HepG2 (cell line): ENCODE measurements at regions not wholly inside any gene's neighbourhood (a gene's known extent, or its start where the extent isn't known, plus 50 kb on each side); places are given as distances from the start of the nearest gene placed in this dataset.

Source experiments
- ATAC-seq: fragments of 200-7000 bp; cut with Tn5 transposase; 3 replicates; pipeline ENCODE4 v1.9.1; 2020; ENCODE audit warnings: mild to moderate bottlenecking, moderate library complexity
- BruUV-seq: library from RNA; stranded (reverse); fragments of 400-500 nt; replicated peaks from 2 replicates; lab custom pipeline; 2021; lab: Mats Ljungman, UMichigan
- CTCF ChIA-PET: fragments of 300-600 bp; formaldehyde crosslinking; extraction: SDS; loops from one replicate; lab custom pipeline; 2021; ENCODE audit warnings: low total read pairs, inconsistent platforms, low intra/inter-chr PET ratio; lab: Yijun Ruan, JAX
- POLR2A ChIA-PET: fragments of 350-600 bp; sonication (Branson Sonifier 250); formaldehyde crosslinking; loops from one replicate; lab custom pipeline; 2020; ENCODE audit warnings: antibody characterized with exemption, inconsistent platforms; lab: Yijun Ruan, JAX
- DNase-seq: peaks from one replicate; pipeline ENCODE4 v3.0.0-alpha.2; 2015; ENCODE audit warnings: low spot score
- FAIRE-seq: peaks from 3 replicates; lab custom pipeline; 2011; peaks lifted over from hg19 to GRCh38; lab: Jason Lieb, UNC
- H2AFZ ChIP-seq: one replicate; pipeline ENCODE4 v1.6.1; 2011; ENCODE audit warnings: low read length, inconsistent platforms
- H3K27ac ChIP-seq: fragments of 300-600 bp; 3 replicates; pipeline ENCODE4 v1.8.0; 2011; ENCODE audit warnings: mixed run types, mild to moderate bottlenecking, mixed read lengths, low read length, inconsistent platforms; ENCODE audit not compliant: insufficient read depth; ENCODE audit errors: extremely low read length
- H3K27me3 ChIP-seq, 2 experiments: fragments of 200-600 bp in 1 of 2; 2 replicates in 1 of 2; 3 replicates in 1 of 2; pipeline versions ENCODE4 v1.6.0 to v1.8.0; 2011; ENCODE audit warnings: low read length in 2 of 2, mild to moderate bottlenecking in 2 of 2, moderate library complexity in 2 of 2, inconsistent platforms in 1 of 2; ENCODE audit not compliant: insufficient read depth in 2 of 2, control insufficient read depth in 1 of 2
- H3K36me3 ChIP-seq, 2 experiments: fragments of 200-600 bp in 1 of 2; replicated peaks in 1 of 2; 2 replicates in 1 of 2; 3 replicates in 1 of 2; pipeline versions ENCODE4 v1.5.1 to v1.8.0; 2011; ENCODE audit warnings: low read length in 2 of 2, inconsistent platforms in 1 of 2; ENCODE audit not compliant: insufficient read depth in 2 of 2, control insufficient read depth in 1 of 2
- H3K4me1 ChIP-seq: 2 replicates; pipeline ENCODE4 v1.5.1; 2012; ENCODE audit warnings: low read length, inconsistent platforms; ENCODE audit not compliant: insufficient read depth
- H3K4me2 ChIP-seq: 2 replicates; pipeline ENCODE4 v1.6.0; 2011; ENCODE audit warnings: low read depth, low read length, inconsistent platforms
- H3K4me3 ChIP-seq, 3 experiments: fragments of 200-600 bp in 1 of 3; sonication (generic), shearing (Covaris generic) in 1 of 3; replicated peaks in 1 of 3; 2 replicates each; pipeline ENCODE4 v1.5.1; 2011 to 2016; ENCODE audit warnings: low read length in 3 of 3, inconsistent platforms in 2 of 3, low read depth in 2 of 3, mild to moderate bottlenecking in 2 of 3, control low read depth in 1 of 3, mixed read lengths in 1 of 3; ENCODE audit not compliant: insufficient read depth in 1 of 3
- H3K79me2 ChIP-seq: one replicate; pipeline ENCODE4 v1.6.1; 2011; ENCODE audit warnings: low read length, inconsistent platforms; ENCODE audit not compliant: insufficient read depth
- H3K9ac ChIP-seq: 2 replicates; pipeline ENCODE4 v1.6.0; 2011; ENCODE audit warnings: mild to moderate bottlenecking, low read depth, low read length, inconsistent platforms; ENCODE audit not compliant: insufficient read depth
- H3K9me3 ChIP-seq: 2 replicates; pipeline ENCODE4 v1.5.1; 2012; ENCODE audit warnings: mild to moderate bottlenecking, low read length
- H4K20me1 ChIP-seq: 2 replicates; pipeline ENCODE4 v1.6.0; 2011; ENCODE audit warnings: inconsistent platforms, mild to moderate bottlenecking, low read length, moderate library complexity; ENCODE audit not compliant: insufficient read depth
- CHD2 ChIP-seq: IDR thresholded peaks from 2 replicates; pipeline ENCODE4 v1.6.1; 2011; ENCODE audit warnings: low read depth, low read length, improper control_type of control experiment
- FOXK1 ChIP-seq: sonication (generic); formaldehyde crosslinking; IDR thresholded peaks from 2 replicates; pipeline ENCODE4 v1.4.0; 2020; ENCODE audit warnings: low read depth, missing genetic modification reagents, borderline replicate concordance
- HNRNPH1 ChIP-seq: fragments of 200-400 bp; formaldehyde crosslinking; optimal IDR thresholded peaks from 2 replicates; pipeline ENCODE3; 2017; ENCODE audit warnings: mild to moderate bottlenecking, low read depth, low read length
- JDP2 ChIP-seq: sonication (generic); formaldehyde crosslinking; IDR thresholded peaks from 2 replicates; pipeline ENCODE4 v1.8.1; 2022; ENCODE audit warnings: missing genetic modification reagents, borderline replicate concordance
- MAFG ChIP-seq: sonication (generic); formaldehyde crosslinking; IDR thresholded peaks from 2 replicates; pipeline ENCODE4 v1.5.1; 2020; ENCODE audit warnings: mild to moderate bottlenecking, missing genetic modification reagents
- MBNL3 ChIP-seq: fragments of 250-450 bp; sonication (Bioruptor Pico); conservative IDR thresholded peaks from 2 replicates; pipeline ENCODE4 v1.8.0; 2022; ENCODE audit warnings: mild to moderate bottlenecking, inconsistent platforms
- MIER2 ChIP-seq: IDR thresholded peaks from 2 replicates; pipeline ENCODE4 v1.6.1; 2016; ENCODE audit warnings: missing biosample characterization, missing genetic modification reagents
- SNAPC2 ChIP-seq: sonication (generic); formaldehyde crosslinking; IDR thresholded peaks from 2 replicates; pipeline ENCODE4 v1.8.1; 2022; ENCODE audit warnings: mild to moderate bottlenecking, missing genetic modification reagents
- SOX5 ChIP-seq: IDR thresholded peaks from 2 replicates; pipeline ENCODE4 v1.6.1; 2016; ENCODE audit warnings: borderline replicate concordance
- ZBTB21 ChIP-seq: sonication (generic); formaldehyde crosslinking; IDR thresholded peaks from 2 replicates; pipeline ENCODE4 v1.4.0; 2020; ENCODE audit warnings: missing genetic modification reagents
- ZBTB3 ChIP-seq: sonication (generic); formaldehyde crosslinking; IDR thresholded peaks from 2 replicates; pipeline ENCODE4 v1.4.0; 2020; ENCODE audit warnings: low read depth, mild to moderate bottlenecking, moderate library complexity, missing genetic modification reagents, borderline replicate concordance
- ZNF10 ChIP-seq: sonication (generic); formaldehyde crosslinking; IDR thresholded peaks from 2 replicates; pipeline ENCODE4 v1.4.0; 2020; ENCODE audit warnings: mild to moderate bottlenecking, low read depth, missing genetic modification reagents, borderline replicate concordance
- ZNF44 ChIP-seq: sonication (generic); formaldehyde crosslinking; IDR thresholded peaks from 2 replicates; pipeline ENCODE4 v1.5.1; 2020; ENCODE audit warnings: mild to moderate bottlenecking, missing genetic modification reagents
- ZNF737 ChIP-seq: sonication (generic); formaldehyde crosslinking; IDR thresholded peaks from 2 replicates; pipeline ENCODE4 v1.5.0; 2020; ENCODE audit warnings: missing genetic modification reagents, mild to moderate bottlenecking, borderline replicate concordance
- WGBS: methylation state at CpG from one replicate; pipeline ENCODE4 v1.1.6; 2017; ENCODE audit warnings: low lambda C conversion rate; 5-methylcytosine and 5-hydroxymethylcytosine counted together
- in situ Hi-C: cut with HindIII; loops from 2 replicates; pipeline ENCODE4 v1.10.0; 2017; ENCODE audit warnings: low pct_unique_long_range_greater_than_20kb; ENCODE audit not compliant: extremely low pct_ligation_motif_present
- intact Hi-C: fragments of 100-400 bp; cut with micrococcal nuclease; formaldehyde crosslinking; loops from one replicate; pipeline ENCODE4 v1.10.0; 2022; ENCODE audit not compliant: unreplicated experiment
- TF ChIP-seq, protein P1 (sequence below): IDR thresholded peaks from 2 replicates; pipeline ENCODE4 v1.6.1; 2016; ENCODE audit warnings: low read depth, borderline replicate concordance
- TF ChIP-seq, protein P2 (sequence below): sonication (generic); formaldehyde crosslinking; IDR thresholded peaks from 2 replicates; pipeline ENCODE4 v1.8.0; 2022; ENCODE audit warnings: missing genetic modification reagents, mild to moderate bottlenecking, inconsistent platforms, borderline replicate concordance
- TF ChIP-seq, protein P3 (sequence below): sonication (generic); formaldehyde crosslinking; conservative IDR thresholded peaks from 2 replicates; pipeline ENCODE4 v1.5.0; 2020; ENCODE audit warnings: missing genetic modification reagents
- TF ChIP-seq, protein P4 (sequence below): sonication (generic); formaldehyde crosslinking; IDR thresholded peaks from 2 replicates; pipeline ENCODE4 v1.8.0; 2022; ENCODE audit warnings: missing genetic modification reagents, low read depth, mild to moderate bottlenecking, borderline replicate concordance

DNA sequence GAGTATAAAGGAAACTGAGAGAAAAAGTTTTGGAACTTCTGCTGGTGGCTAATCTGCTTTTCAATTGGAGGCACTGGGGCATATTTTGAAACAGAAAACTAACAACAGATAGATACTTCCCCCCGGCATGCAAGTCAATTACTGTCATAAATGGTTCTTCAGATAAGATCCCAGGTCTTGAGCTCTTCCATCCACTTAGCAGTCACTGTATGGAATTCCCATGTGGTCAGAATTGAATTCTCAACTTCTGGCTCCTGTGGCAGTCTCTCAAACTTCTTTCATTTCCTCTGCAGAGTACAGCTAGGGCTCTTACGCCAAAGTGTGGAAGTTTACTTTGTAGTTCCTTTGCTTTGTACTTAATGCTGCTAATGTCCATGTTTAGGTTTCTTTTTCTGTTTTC is 452.2 kb downstream of the IPO8 start:
- no peaks in the 10 kb centered on the region for H3K27me3 ChIP-seq
- no TSS peak for BruUV-seq
- no peaks in the 10 kb centered on the region for H4K20me1 ChIP-seq
- FAIRE-seq: no peak
- DNase-seq: no peak
- H3K36me3 ChIP-seq: no peaks in the 10 kb centered on the region
- no peak overlapping the region for H2AFZ ChIP-seq
- POLR2A ChIA-PET: no interaction called here
- H3K27ac ChIP-seq: no peak overlapping the region
- in situ Hi-C loops (no loop called here), intact Hi-C loops (no loop called here)
- TF ChIP-seq FOXK1 (CRISPR knock-in tag): no peak
- TF ChIP-seq ZBTB3 (CRISPR knock-in tag): no peak
- TF ChIP-seq, protein P1, sequence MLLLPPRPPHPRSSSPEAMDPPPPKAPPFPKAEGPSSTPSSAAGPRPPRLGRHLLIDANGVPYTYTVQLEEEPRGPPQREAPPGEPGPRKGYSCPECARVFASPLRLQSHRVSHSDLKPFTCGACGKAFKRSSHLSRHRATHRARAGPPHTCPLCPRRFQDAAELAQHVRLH: no peak
- no peak for TF ChIP-seq MIER2 (CRISPR knock-in tag)
- no peak for TF ChIP-seq ZNF737 (CRISPR knock-in tag)
- TF ChIP-seq SOX5 (CRISPR knock-in tag): no peak
- no peak overlapping the region for H3K4me2 ChIP-seq
- no peaks in the 10 kb centered on the region for H3K4me1 ChIP-seq
- H3K4me3 ChIP-seq: no peak overlapping the region
- H3K79me2 ChIP-seq: no peaks in the 10 kb centered on the region
- CTCF ChIA-PET: no interaction called here
- H3K9ac ChIP-seq: no peak overlapping the region
- WGBS: 16% methylated on average over 2 of the region's 2 CpGs
- no peak for ATAC-seq
- no peaks in the 10 kb centered on the region for H3K9me3 ChIP-seq

DNA sequence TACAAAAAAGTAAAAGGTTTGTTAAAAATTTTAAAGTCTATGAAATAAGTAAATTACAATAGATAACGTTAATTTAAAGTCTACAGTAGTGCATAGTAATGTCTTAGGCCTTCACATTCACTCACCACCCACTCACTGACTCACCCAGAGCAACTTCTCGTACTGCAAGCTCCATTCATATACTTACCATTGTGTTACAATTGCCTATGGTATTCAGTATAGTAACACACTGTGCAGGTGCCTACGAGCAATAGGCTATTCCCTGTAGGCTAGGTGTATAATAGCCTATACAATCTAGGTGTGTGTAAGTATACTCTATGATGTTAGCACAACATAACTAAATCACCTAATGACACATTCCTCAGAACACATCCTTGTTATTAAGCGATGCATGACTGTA is 435.3 kb upstream of the TMTC1 start:
- H3K4me1 ChIP-seq: no peaks in the 10 kb centered on the region
- no peaks in the 10 kb centered on the region for H4K20me1 ChIP-seq
- no peaks in the 10 kb centered on the region for H3K27me3 ChIP-seq
- CTCF ChIA-PET: no interaction called here
- H3K9me3 ChIP-seq: no peaks in the 10 kb centered on the region
- POLR2A ChIA-PET: no interaction called here
- H2AFZ ChIP-seq: no peak overlapping the region
- WGBS: 16% methylated on average over 4 of the region's 4 CpGs
- BruUV-seq: no TSS peak
- no peak overlapping the region for H3K9ac ChIP-seq
- in situ Hi-C loops (no loop called here), intact Hi-C loops (no loop called here)
- no peak overlapping the region for H3K27ac ChIP-seq
- FAIRE-seq: no peak
- no peak overlapping the region for H3K4me2 ChIP-seq
- no peaks in the 10 kb centered on the region for H3K79me2 ChIP-seq
- H3K36me3 ChIP-seq: no peaks in the 10 kb centered on the region
- ATAC-seq: no peak
- H3K4me3 ChIP-seq: no peak overlapping the region
- DNase-seq: no peak
- TF ChIP-seq ZNF44 (CRISPR knock-in tag): no peak
- no peak for TF ChIP-seq MBNL3 (CRISPR knock-in tag)
- no peak for TF ChIP-seq MAFG
- TF ChIP-seq JDP2 (CRISPR knock-in tag): no peak
- TF ChIP-seq SNAPC2: no peak
- TF ChIP-seq, protein P2, sequence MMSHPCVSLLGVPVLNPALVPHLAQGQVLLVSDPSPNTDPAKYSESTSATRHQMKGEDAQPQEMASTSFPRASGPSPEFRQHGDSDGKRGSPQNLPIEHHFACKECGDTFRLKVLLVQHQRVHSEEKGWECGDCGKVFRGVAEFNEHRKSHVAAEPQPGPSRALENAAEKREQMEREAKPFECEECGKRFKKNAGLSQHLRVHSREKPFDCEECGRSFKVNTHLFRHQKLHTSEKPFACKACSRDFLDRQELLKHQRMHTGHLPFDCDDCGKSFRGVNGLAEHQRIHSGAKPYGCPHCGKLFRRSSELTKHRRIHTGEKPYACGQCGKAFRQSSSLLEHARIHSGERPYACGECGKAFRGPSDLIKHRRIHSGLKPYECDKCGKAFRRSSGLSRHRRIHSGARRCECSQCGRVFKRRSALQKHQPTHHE (CRISPR knock-in tag): no peak
- TF ChIP-seq, protein P3, sequence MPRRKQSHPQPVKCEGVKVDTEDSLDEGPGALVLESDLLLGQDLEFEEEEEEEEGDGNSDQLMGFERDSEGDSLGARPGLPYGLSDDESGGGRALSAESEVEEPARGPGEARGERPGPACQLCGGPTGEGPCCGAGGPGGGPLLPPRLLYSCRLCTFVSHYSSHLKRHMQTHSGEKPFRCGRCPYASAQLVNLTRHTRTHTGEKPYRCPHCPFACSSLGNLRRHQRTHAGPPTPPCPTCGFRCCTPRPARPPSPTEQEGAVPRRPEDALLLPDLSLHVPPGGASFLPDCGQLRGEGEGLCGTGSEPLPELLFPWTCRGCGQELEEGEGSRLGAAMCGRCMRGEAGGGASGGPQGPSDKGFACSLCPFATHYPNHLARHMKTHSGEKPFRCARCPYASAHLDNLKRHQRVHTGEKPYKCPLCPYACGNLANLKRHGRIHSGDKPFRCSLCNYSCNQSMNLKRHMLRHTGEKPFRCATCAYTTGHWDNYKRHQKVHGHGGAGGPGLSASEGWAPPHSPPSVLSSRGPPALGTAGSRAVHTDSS (CRISPR knock-in tag): no peak
- TF ChIP-seq, protein P4, sequence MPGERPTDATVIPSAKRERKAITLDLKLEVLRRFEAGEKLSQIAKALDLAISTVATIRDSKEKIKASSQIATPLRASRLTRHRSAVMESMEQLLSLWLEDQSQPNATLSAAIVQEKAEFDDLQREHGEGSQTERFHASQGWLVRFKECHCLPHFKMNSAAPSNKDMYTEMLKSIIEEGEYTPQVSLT (CRISPR knock-in tag): no peak
- no peak for TF ChIP-seq CHD2
- TF ChIP-seq ZBTB21 (CRISPR knock-in tag): no peak
- TF ChIP-seq HNRNPH1: no peak
- TF ChIP-seq ZNF10 (CRISPR knock-in tag): no peak
